ENCODE measurements at regions not wholly inside any gene's neighbourhood (a gene's known extent, or its start where the extent isn't known, plus 50 kb on each side); places are given as distances from the start of the nearest gene placed in this dataset.

DNA sequence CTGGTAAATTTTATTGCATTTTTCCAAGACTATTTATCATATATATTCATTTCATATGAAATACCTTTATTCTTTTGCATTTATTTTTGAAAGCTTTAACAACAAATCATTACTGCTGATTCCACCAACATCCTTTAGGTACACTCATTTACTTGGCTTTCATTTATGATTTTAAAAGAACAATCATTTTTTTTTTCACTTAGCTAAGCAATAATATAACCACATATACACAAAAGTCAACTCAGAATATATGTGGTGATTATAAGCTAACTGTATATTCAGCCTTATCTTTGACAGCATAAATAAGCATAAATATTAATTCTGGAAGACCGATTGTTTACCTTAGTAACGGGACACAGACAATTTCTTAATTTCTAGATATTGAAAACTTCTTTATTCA is 458.6 kb upstream of the ZNF385D start:
- no peak overlapping the region for H3K27ac ChIP-seq
- H3K4me1 ChIP-seq: no peaks in the 10 kb centered on the region
- H3K9ac ChIP-seq: no peak overlapping the region
- no peaks in the 10 kb centered on the region for H4K20me1 ChIP-seq
- no peak for TF ChIP-seq Cebpa-rat (IDR thresholded peaks at IDR 0.05)
- no peaks in the 10 kb centered on the region for H3K27me3 ChIP-seq
- H3K9me3 ChIP-seq (replicated peaks in 1 of 11): no peaks in the 10 kb centered on the region
- no peaks in the 10 kb centered on the region for H3K36me3 ChIP-seq
- no peak overlapping the region for H3K4me3 ChIP-seq
- no peak overlapping the region for H3K4me2 ChIP-seq

DNA sequence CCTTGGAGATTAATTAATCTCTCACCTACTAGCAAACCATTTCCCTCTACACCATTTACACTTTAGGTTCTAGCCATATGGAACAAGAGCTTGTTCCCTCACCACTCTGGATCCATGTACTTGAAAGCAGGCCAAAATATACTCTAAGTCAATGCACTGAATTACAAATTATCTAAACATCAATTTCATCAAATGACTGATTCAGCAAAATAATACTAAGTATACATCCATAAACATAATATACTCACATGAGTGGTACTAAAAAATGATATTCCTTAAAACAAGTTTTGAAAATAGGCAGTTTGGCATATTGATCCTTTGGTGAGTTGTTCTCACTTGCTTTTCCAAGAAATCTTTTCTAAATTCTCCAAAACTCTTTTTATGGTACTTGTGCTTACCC is 459.7 kb upstream of the ZNF385D start:
- H3K27ac ChIP-seq: no peak overlapping the region

DNA sequence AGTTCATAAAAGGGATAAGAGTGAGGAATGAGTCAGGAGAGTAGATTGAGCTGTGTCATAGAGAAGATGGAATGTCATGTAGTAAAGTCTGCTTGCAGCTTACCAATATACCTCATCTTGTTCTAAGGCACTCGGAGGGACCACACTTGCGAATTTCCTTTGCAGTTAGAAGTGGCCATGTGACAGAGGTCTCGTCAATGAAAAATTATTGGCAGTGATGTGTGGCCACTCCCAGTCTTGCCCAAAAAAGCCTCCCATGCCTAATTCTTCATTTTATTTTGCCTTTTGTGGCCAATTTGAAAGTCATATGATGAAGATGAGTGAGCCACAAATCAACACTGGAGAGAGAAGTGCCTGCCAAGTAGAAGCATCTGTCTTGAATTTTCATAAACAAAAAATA is 465.6 kb upstream of the ZNF385D start:
- no peaks in the 10 kb centered on the region for H3K9me3 ChIP-seq (replicated peaks in 1 of 11)
- no peak for TF ChIP-seq Cebpa-rat (IDR thresholded peaks at IDR 0.05)
- H3K9ac ChIP-seq: no peak overlapping the region
- H3K4me2 ChIP-seq: no peak overlapping the region
- H3K4me3 ChIP-seq: no peak overlapping the region
- H3K27ac ChIP-seq: no peak overlapping the region
- H3K4me1 ChIP-seq: no peaks in the 10 kb centered on the region
- H3K27me3 ChIP-seq: no peaks in the 10 kb centered on the region
- H3K36me3 ChIP-seq: no peaks in the 10 kb centered on the region
- no peaks in the 10 kb centered on the region for H4K20me1 ChIP-seq

More for the DNA sequence above, 459.7 kb upstream of the ZNF385D start:
- TF ChIP-seq Cebpa-rat (IDR thresholded peaks at IDR 0.05): no peak
- Histone ChIP-seq H3K9ac (no peak overlapping the region), H3K27me3 (no peaks in the 10 kb centered on the region), H3K36me3 (no peaks in the 10 kb centered on the region), H4K20me1 (no peaks in the 10 kb centered on the region), H3K4me1 (no peaks in the 10 kb centered on the region), H3K4me2 (no peak overlapping the region), H3K4me3 (no peak overlapping the region), H3K9me3 (replicated peaks in 1 of 11) (no peaks in the 10 kb centered on the region)

- no peak overlapping the region for H3K27ac ChIP-seq
- H4K20me1 ChIP-seq: no peaks in the 10 kb centered on the region
- no peak for TF ChIP-seq Cebpa-rat (IDR thresholded peaks at IDR 0.05)
- no peaks in the 10 kb centered on the region for H3K36me3 ChIP-seq
- no peaks in the 10 kb centered on the region for H3K9me3 ChIP-seq (replicated peaks in 1 of 11)
- peaks cover 0 to 2% (median 0%) of the 10 kb centered on the region in 10 experiments; a peak in 3 of 20 replicates for H3K4me1 ChIP-seq
- H3K9ac ChIP-seq: no peak overlapping the region
- no peak overlapping the region for H3K4me2 ChIP-seq
- no peaks in the 10 kb centered on the region for H3K27me3 ChIP-seq
- no peak overlapping the region for H3K4me3 ChIP-seq
Measured at GRCh38 chr3:22225161-22225560, 474.2 kb upstream of the ZNF385D start.

DNA sequence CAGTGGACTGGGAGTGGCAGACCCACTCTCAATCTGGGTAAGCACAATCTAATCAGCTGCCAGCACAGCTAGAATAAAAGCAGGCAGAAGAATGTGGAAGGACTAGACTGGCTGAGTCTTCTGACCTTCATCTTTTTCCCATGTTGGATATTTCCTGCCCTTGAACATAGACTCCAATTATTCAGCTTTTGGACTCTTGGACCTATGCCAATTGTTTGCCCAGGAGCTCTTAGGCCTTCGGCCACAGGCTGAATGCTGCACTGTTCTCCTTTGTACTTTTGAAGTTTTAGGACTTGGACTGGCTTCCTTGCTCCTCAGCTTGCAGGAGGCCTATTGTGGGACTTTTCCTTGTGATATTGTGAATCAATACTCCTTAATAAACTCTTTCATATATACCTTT is 477.7 kb upstream of the ZNF385D start:
- no peak overlapping the region for H3K9ac ChIP-seq
- peaks cover 0 to 20% (median 0%) of the 10 kb centered on the region in 10 experiments; a peak in 9 of 20 replicates for H3K4me1 ChIP-seq
- no peak overlapping the region for H3K4me3 ChIP-seq
- TF ChIP-seq Cebpa-rat (IDR thresholded peaks at IDR 0.05): no peak
- no peaks in the 10 kb centered on the region for H3K27me3 ChIP-seq
- no peaks in the 10 kb centered on the region for H4K20me1 ChIP-seq
- peaks cover 0 to 6% (median 0%) of the 10 kb centered on the region in 11 experiments; a peak in 1 of 22 replicates for H3K9me3 ChIP-seq (replicated peaks in 1 of 11)
- no peak overlapping the region for H3K4me2 ChIP-seq
- no peak overlapping the region for H3K27ac ChIP-seq
- no peaks in the 10 kb centered on the region for H3K36me3 ChIP-seq

DNA sequence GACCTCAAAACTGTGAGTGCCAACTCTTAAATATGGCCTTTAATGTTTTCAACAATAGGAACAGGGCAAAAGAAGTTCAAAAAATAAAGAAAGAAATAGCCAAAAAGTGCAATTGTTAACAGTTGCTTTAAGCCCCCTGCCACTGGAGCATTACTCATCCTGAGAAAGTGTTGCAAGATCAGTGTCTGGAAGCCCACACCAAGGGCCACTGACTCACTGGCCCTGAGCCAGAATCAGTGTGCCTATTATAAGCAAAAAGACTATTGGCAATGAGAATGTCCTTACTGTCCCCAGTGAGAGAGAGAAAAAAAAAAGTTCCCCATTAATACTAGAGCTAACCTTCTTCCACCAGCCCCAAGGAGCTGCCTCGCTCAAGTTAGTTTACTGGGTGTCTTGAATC is 480.1 kb upstream of the ZNF385D start:
- no peak for TF ChIP-seq Cebpa-rat (IDR thresholded peaks at IDR 0.05)

DNA sequence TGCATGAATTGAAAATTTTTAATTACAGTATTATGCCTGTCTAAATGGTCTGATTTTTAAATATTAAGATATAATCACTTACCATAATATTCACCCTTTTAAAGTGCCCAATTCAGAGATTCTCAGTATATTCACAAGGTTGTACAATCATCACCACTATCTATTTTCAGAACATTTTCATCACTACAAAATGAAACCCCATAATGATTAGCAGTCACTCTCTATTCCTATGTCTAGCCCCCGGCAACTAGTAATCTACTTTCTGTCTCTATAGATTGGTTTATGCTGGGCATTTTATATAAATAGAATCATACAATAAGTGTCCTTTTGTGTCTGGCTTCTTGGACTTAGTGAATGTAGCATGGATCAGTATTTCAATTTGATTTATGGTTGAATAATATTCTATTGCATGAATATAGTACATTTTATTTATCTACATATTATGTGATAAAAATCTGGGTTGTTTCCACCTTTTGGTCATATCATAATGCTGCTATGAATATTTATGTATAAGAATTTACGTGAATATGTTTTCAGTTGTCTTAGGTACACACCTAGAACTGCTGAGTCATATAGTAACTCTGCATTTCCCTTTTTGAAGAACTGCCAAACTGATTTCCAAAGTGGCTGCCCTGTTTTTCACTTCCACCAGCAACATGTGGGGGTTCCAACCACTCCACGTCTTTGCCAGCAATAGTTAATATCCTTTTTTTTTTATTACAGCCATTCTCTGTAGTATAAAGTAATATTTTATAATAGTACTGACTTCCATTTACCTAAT is 485.7 kb upstream of the ZNF385D start:
- Histone ChIP-seq H3K4me2 (no peak overlapping the region), H3K27ac (no peak overlapping the region), H3K36me3 (no peaks in the 10 kb centered on the region), H3K4me1 (peaks cover 0 to 2% (median 0%) of the 10 kb centered on the region in 10 experiments; a peak in 3 of 20 replicates), H3K9ac (no peak overlapping the region), H4K20me1 (no peaks in the 10 kb centered on the region), H3K4me3 (no peak overlapping the region), H3K9me3 (replicated peaks in 1 of 11) (peaks cover 0 to 6% (median 0%) of the 10 kb centered on the region in 11 experiments; a peak in 1 of 22 replicates), H3K27me3 (no peaks in the 10 kb centered on the region)
- TF ChIP-seq Cebpa-rat (IDR thresholded peaks at IDR 0.05): no peak

More for the DNA sequence above, 480.1 kb upstream of the ZNF385D start:
- peaks cover 0 to 6% (median 0%) of the 10 kb centered on the region in 11 experiments; a peak in 1 of 22 replicates for H3K9me3 ChIP-seq (replicated peaks in 1 of 11)
- peak overlapping the region in 3 of 11 experiments; percentile 11 to 33 (median 24); a peak in 2 of 22 replicates for H3K27ac ChIP-seq
- H3K4me3 ChIP-seq: no peak overlapping the region
- peak overlapping the region in 1 of 11 experiments; percentile 2; a peak in 1 of 22 replicates for H3K9ac ChIP-seq
- H3K4me1 ChIP-seq: peaks cover 0 to 20% (median 0%) of the 10 kb centered on the region in 10 experiments; a peak in 9 of 20 replicates
- H3K27me3 ChIP-seq: no peaks in the 10 kb centered on the region
- peak overlapping the region in 6 of 11 experiments; percentile 2 to 52 (median 34); a peak in 8 of 22 replicates for H3K4me2 ChIP-seq
- H3K36me3 ChIP-seq: no peaks in the 10 kb centered on the region
- H4K20me1 ChIP-seq: no peaks in the 10 kb centered on the region

- H3K9me3 ChIP-seq (replicated peaks in 1 of 11): no peaks in the 10 kb centered on the region
- no peak overlapping the region for H3K4me2 ChIP-seq
- H3K4me3 ChIP-seq: no peak overlapping the region
- no peaks in the 10 kb centered on the region for H3K27me3 ChIP-seq
- H4K20me1 ChIP-seq: no peaks in the 10 kb centered on the region
- no peak for TF ChIP-seq Cebpa-rat (IDR thresholded peaks at IDR 0.05)
- H3K36me3 ChIP-seq: no peaks in the 10 kb centered on the region
- no peaks in the 10 kb centered on the region for H3K4me1 ChIP-seq
- H3K9ac ChIP-seq: no peak overlapping the region
- H3K27ac ChIP-seq: no peak overlapping the region
Measured at GRCh38 chr3:22239011-22239410, 488.0 kb upstream of the ZNF385D start.

DNA sequence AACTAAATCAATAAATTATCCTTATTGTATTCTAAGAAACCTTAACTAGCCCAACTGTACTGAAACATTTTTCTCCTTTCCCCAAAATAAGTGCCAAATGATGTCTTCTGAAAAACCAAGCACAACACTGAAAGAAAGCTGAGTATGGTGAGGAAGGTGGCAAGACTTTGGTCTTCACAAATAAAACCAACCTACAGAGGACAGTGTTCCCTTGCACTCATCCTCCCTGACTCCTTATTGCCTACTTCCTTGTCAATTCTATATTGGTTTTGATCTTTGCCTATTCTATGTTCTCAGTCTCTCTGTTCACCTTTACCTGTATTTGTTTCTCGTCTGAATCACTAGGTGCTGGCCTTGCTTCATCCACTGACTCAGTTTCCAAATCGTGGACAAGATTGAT is 490.1 kb upstream of the ZNF385D start:
- H3K27ac ChIP-seq: no peak overlapping the region

More for the DNA sequence above, 490.1 kb upstream of the ZNF385D start:
- H3K9me3 ChIP-seq (replicated peaks in 1 of 11): no peaks in the 10 kb centered on the region
- no peak overlapping the region for H3K4me2 ChIP-seq
- TF ChIP-seq Cebpa-rat (IDR thresholded peaks at IDR 0.05): no peak
- H3K4me1 ChIP-seq: no peaks in the 10 kb centered on the region
- H3K27me3 ChIP-seq: no peaks in the 10 kb centered on the region
- H3K36me3 ChIP-seq: no peaks in the 10 kb centered on the region
- no peak overlapping the region for H3K9ac ChIP-seq
- no peaks in the 10 kb centered on the region for H4K20me1 ChIP-seq
- H3K4me3 ChIP-seq: no peak overlapping the region
